Esophagus muscularis mucosa (tissue), 4 donors: ENCODE measurements at regions not wholly inside any gene's neighbourhood (a gene's known extent, or its start where the extent isn't known, plus 50 kb on each side); places are given as distances from the start of the nearest gene placed in this dataset.

ENCODE experiments used
- DNase-seq: peaks from one replicate; pipeline ENCODE4 v3.0.0-alpha.2; 2017; ENCODE audit errors: extremely low spot score
- H3K27ac ChIP-seq, 4 donors: fragments of 200-600 bp; sonication (generic); replicated peaks in 1 of 4; 1 replicate in 3 of 4; 2 replicates in 1 of 4; pipeline ENCODE4 v1.5.1; 2016 to 2019; ENCODE audit warnings: mild to moderate bottlenecking in 1 of 4
- H3K27me3 ChIP-seq, 4 donors: fragments of 200-600 bp; sonication (generic); one replicate each; pipeline versions ENCODE4 v1.5.1 to v1.6.0; 2016 to 2019
- H3K36me3 ChIP-seq, 4 donors: fragments of 200-600 bp; sonication (generic); one replicate each; pipeline ENCODE4 v1.5.1; 2016 to 2019
- H3K4me1 ChIP-seq, 4 donors: fragments of 200-600 bp; sonication (generic); one replicate each; pipeline ENCODE4 v1.5.1; 2016 to 2019
- H3K4me3 ChIP-seq, 4 donors: fragments of 200-600 bp; sonication (generic); 1 replicate in 2 of 4; 2 replicates in 2 of 4; pipeline ENCODE4 v1.5.1; 2016 to 2019; ENCODE audit warnings: mild to moderate bottlenecking in 4 of 4, moderate library complexity in 1 of 4
- H3K9me3 ChIP-seq, 4 donors: fragments of 200-600 bp; sonication (generic); 1 replicate in 3 of 4; 2 replicates in 1 of 4; pipeline ENCODE4 v1.5.1; 2016 to 2019
- CTCF ChIP-seq, 3 experiments: fragments of 200-600 bp in 2 of 3; fragments of 450-650 bp in 1 of 3; sonication (generic) in 2 of 3; IDR thresholded peaks; one replicate each; pipeline ENCODE4 v1.5.1; 2017 to 2019; ENCODE audit warnings: antibody characterized with exemption in 3 of 3, mild to moderate bottlenecking in 2 of 3, moderate library complexity in 1 of 3
- EP300 ChIP-seq: sonication (generic); formaldehyde crosslinking; IDR thresholded peaks from one replicate; pipeline ENCODE4 v1.6.1; 2017; ENCODE audit warnings: antibody characterized with exemption
- POLR2A ChIP-seq: fragments of 450-650 bp; IDR thresholded peaks from one replicate; pipeline ENCODE4 v1.6.1; 2017; ENCODE audit warnings: antibody characterized with exemption, moderate library complexity, mild to moderate bottlenecking, low read depth
- POLR2AphosphoS5 ChIP-seq, 2 donors: sonication (generic); formaldehyde crosslinking; IDR thresholded peaks; one replicate each; pipeline ENCODE4 v1.6.1; 2017; ENCODE audit warnings: antibody characterized with exemption in 2 of 2
- WGBS: methylation state at CpG from one replicate; pipeline ENCODE4 v1.1.5; 2018; 5-methylcytosine and 5-hydroxymethylcytosine counted together
- intact Hi-C: fragments of 100-400 bp; cut with DNase I; formaldehyde crosslinking; loops from one replicate; pipeline ENCODE4 v1.15.1; 2023

GRCh38 chr12:30269496-30269895 is 426.2 kb downstream of the IPO8 start:
- intact Hi-C loops, result no loop called here
- H3K27ac ChIP-seq, result no peak overlapping the region
- H3K4me3 ChIP-seq, result no peak overlapping the region
- TF ChIP-seq CTCF (IDR thresholded peaks at IDR 0.05) (no peak), POLR2A (no peak), POLR2AphosphoS5 (IDR thresholded peaks at IDR 0.05) (no peak), EP300 (no peak)
- no peaks in the 10 kb centered on the region for H3K4me1 ChIP-seq
- no peaks in the 10 kb centered on the region for H3K27me3 ChIP-seq
- H3K36me3 ChIP-seq, result no peaks in the 10 kb centered on the region
- peaks cover 0 to 6% (median 3%) of the 10 kb centered on the region in 4 donors for H3K9me3 ChIP-seq
- no peak for DNase-seq

GRCh38 chr12:30268041-30268440 is 427.6 kb downstream of the IPO8 start:
- TF ChIP-seq POLR2AphosphoS5 (IDR thresholded peaks at IDR 0.05), result no peak
- TF ChIP-seq POLR2A, result no peak
- no peak for TF ChIP-seq CTCF (IDR thresholded peaks at IDR 0.05)
- TF ChIP-seq EP300, result no peak
- Histone ChIP-seq H3K4me1 (no peaks in the 10 kb centered on the region), H3K9me3 (peaks cover 0 to 6% (median 3%) of the 10 kb centered on the region in 4 donors), H3K27ac (no peak overlapping the region), H3K27me3 (no peaks in the 10 kb centered on the region), H3K4me3 (no peak overlapping the region), H3K36me3 (no peaks in the 10 kb centered on the region)
- no peak for DNase-seq
- intact Hi-C loops, result no loop called here
- whole genome bisulfite sequencing, result 88% methylated on average over 2 of the region's 2 CpGs

GRCh38 chr12:30263434-30263833 is 432.2 kb downstream of the IPO8 start:
- no peak overlapping the region for H3K4me3 ChIP-seq
- H3K27ac ChIP-seq, result no peak overlapping the region
- no peaks in the 10 kb centered on the region for H3K27me3 ChIP-seq
- WGBS, result 72% methylated on average over 2 of the region's 2 CpGs
- TF ChIP-seq POLR2AphosphoS5 (IDR thresholded peaks at IDR 0.05) (no peak), CTCF (IDR thresholded peaks at IDR 0.05) (no peak), EP300 (no peak), POLR2A (no peak)
- H3K9me3 ChIP-seq, result no peaks in the 10 kb centered on the region
- H3K4me1 ChIP-seq, result no peaks in the 10 kb centered on the region
- H3K36me3 ChIP-seq, result no peaks in the 10 kb centered on the region
- intact Hi-C loops, result no loop called here
- DNase-seq, result no peak

GRCh38 chr12:30257618-30258017 is 438.1 kb downstream of the IPO8 start:
- Histone ChIP-seq H3K4me3 (no peak overlapping the region), H3K9me3 (no peaks in the 10 kb centered on the region), H3K4me1 (no peaks in the 10 kb centered on the region), H3K27me3 (no peaks in the 10 kb centered on the region), H3K27ac (no peak overlapping the region), H3K36me3 (no peaks in the 10 kb centered on the region)
- 100% methylated on average over 1 of the region's 1 CpG for WGBS
- no peak for DNase-seq
- TF ChIP-seq EP300 (no peak), POLR2A (no peak)
- intact Hi-C loops, result no loop called here

GRCh38 chr12:30251546-30251945 is 444.1 kb downstream of the IPO8 start:
- 78% methylated on average over 5 of the region's 5 CpGs for WGBS
- no peaks in the 10 kb centered on the region for H3K9me3 ChIP-seq
- intact Hi-C loops, result no loop called here

More at GRCh38 chr12:30251546-30251945, 444.1 kb downstream of the IPO8 start:
- no peak overlapping the region for H3K4me3 ChIP-seq
- no peaks in the 10 kb centered on the region for H3K27me3 ChIP-seq
- no peak for DNase-seq
- no peaks in the 10 kb centered on the region for H3K36me3 ChIP-seq
- no peaks in the 10 kb centered on the region for H3K4me1 ChIP-seq
- H3K27ac ChIP-seq, result no peak overlapping the region
- TF ChIP-seq POLR2AphosphoS5 (IDR thresholded peaks at IDR 0.05), result no peak
- no peak for TF ChIP-seq POLR2A
- no peak for TF ChIP-seq CTCF (IDR thresholded peaks at IDR 0.05)
- TF ChIP-seq EP300, result no peak
